Liver (tissue), 8 donors: ENCODE measurements at regions not wholly inside any gene's neighbourhood (a gene's known extent, or its start where the extent isn't known, plus 50 kb on each side); places are given as distances from the start of the nearest gene placed in this dataset.

Experiments
- DNase-seq: peaks from one replicate; pipeline ENCODE4 v3.0.0-alpha.2; 2017; ENCODE audit warnings: low spot score
- H3K27ac ChIP-seq, 2 donors: one replicate each; pipeline ENCODE4 v1.7.0; 2013; ENCODE audit warnings: inconsistent platforms in 2 of 2, low read length in 2 of 2, control low read depth in 1 of 2, low read depth in 1 of 2, mild to moderate bottlenecking in 1 of 2
- H3K27me3 ChIP-seq, 4 donors: one replicate each; pipeline versions ENCODE4 v1.6.1 to v1.7.0; 2013; ENCODE audit warnings: low read length in 3 of 4, inconsistent platforms in 1 of 4, mild to moderate bottlenecking in 1 of 4, moderate library complexity in 1 of 4; ENCODE audit not compliant: control insufficient read depth in 4 of 4, insufficient read depth in 4 of 4
- H3K36me3 ChIP-seq, 4 donors: one replicate each; pipeline versions ENCODE4 v1.6.1 to v1.7.0; 2013; ENCODE audit warnings: low read length in 3 of 4, mild to moderate bottlenecking in 3 of 4, low read depth in 1 of 4, moderate library complexity in 1 of 4; ENCODE audit not compliant: control insufficient read depth in 4 of 4, insufficient read depth in 3 of 4
- H3K4me1 ChIP-seq, 4 donors: one replicate each; pipeline versions ENCODE4 v1.6.1 to v1.7.0; 2013; ENCODE audit warnings: low read length in 3 of 4, mild to moderate bottlenecking in 3 of 4, moderate library complexity in 1 of 4; ENCODE audit not compliant: control insufficient read depth in 4 of 4, insufficient read depth in 4 of 4
- H3K4me3 ChIP-seq, 3 donors: one replicate each; pipeline versions ENCODE4 v1.6.1 to v1.7.0; 2013; ENCODE audit warnings: low read length in 3 of 3, control low read depth in 1 of 3, low read depth in 1 of 3, mild to moderate bottlenecking in 1 of 3
- H3K9ac ChIP-seq, 2 donors: one replicate each; pipeline ENCODE4 v1.7.0; 2013; ENCODE audit warnings: low read length in 2 of 2, mild to moderate bottlenecking in 2 of 2, moderate library complexity in 2 of 2, control low read depth in 1 of 2, low read depth in 1 of 2
- H3K9me3 ChIP-seq, 4 donors: one replicate each; pipeline versions ENCODE4 v1.6.1 to v1.7.0; 2013; ENCODE audit warnings: low read length in 3 of 4; ENCODE audit not compliant: control insufficient read depth in 4 of 4
- ATF3 ChIP-seq: IDR thresholded peaks from 2 replicates; pipeline ENCODE4 v1.6.1; 2016; ENCODE audit warnings: antibody characterized with exemption
- FOXA1 ChIP-seq: IDR thresholded peaks from 2 replicates; pipeline ENCODE4 v1.6.1; 2016; ENCODE audit warnings: antibody characterized with exemption
- FOXA2 ChIP-seq: IDR thresholded peaks from 2 replicates; pipeline ENCODE4 v1.6.1; 2016; ENCODE audit warnings: antibody characterized with exemption
- HNF4A ChIP-seq, 2 donors: conservative IDR thresholded peaks; 2 replicates each; pipeline ENCODE4 v1.6.1; 2016; ENCODE audit warnings: antibody characterized with exemption in 2 of 2, mild to moderate bottlenecking in 2 of 2
- JUND ChIP-seq, 2 donors: IDR thresholded peaks; 2 replicates each; pipeline ENCODE4 v1.6.1; 2016; ENCODE audit warnings: antibody characterized with exemption in 2 of 2
- NR2F2 ChIP-seq: IDR thresholded peaks from 2 replicates; pipeline ENCODE4 v1.6.1; 2016; ENCODE audit warnings: antibody characterized with exemption
- RAD21 ChIP-seq, 2 donors: IDR thresholded peaks; 2 replicates each; pipeline ENCODE4 v1.6.1; 2016; ENCODE audit warnings: antibody characterized with exemption in 2 of 2, mild to moderate bottlenecking in 2 of 2
- REST ChIP-seq: IDR thresholded peaks from 2 replicates; pipeline ENCODE4 v1.6.1; 2016; ENCODE audit warnings: antibody characterized with exemption, mild to moderate bottlenecking
- RXRA ChIP-seq, 2 donors: IDR thresholded peaks; 2 replicates each; pipeline ENCODE4 v1.6.1; 2017 to 2018; ENCODE audit warnings: antibody characterized with exemption in 2 of 2, mild to moderate bottlenecking in 1 of 2
- SP1 ChIP-seq: IDR thresholded peaks from 2 replicates; pipeline ENCODE4 v1.6.1; 2018; ENCODE audit warnings: antibody characterized with exemption, mild to moderate bottlenecking
- TAF1 ChIP-seq: conservative IDR thresholded peaks from 2 replicates; pipeline ENCODE4 v1.6.1; 2016; ENCODE audit warnings: antibody characterized with exemption, mild to moderate bottlenecking
- YY1 ChIP-seq: IDR thresholded peaks from 2 replicates; pipeline ENCODE4 v1.6.1; 2016; ENCODE audit warnings: antibody characterized with exemption, mild to moderate bottlenecking
- WGBS: extraction: QIAGEN DNeasy Blood & Tissue Kit; methylation state at CpG from one replicate; pipeline ENCODE4 v1.1.7; 2013; 5-methylcytosine and 5-hydroxymethylcytosine counted together
- TF ChIP-seq, protein P1 (sequence below): IDR thresholded peaks from 2 replicates; pipeline ENCODE4 v1.6.1; 2016; ENCODE audit warnings: antibody characterized with exemption
- TF ChIP-seq, protein P2 (sequence below): fragments of 150-350 bp; IDR thresholded peaks from 2 replicates; pipeline ENCODE4 v1.5.1; 2017; ENCODE audit warnings: improper control_type of control experiment, low read depth, low read length; ENCODE audit not compliant: missing input control
- TF ChIP-seq, protein P3 (sequence below): IDR thresholded peaks from 2 replicates; pipeline ENCODE4 v1.6.1; 2016; ENCODE audit warnings: antibody characterized with exemption
- donor health status: healthy.
- donor health status: healthy.
- donor health status: healthy.
- donor health status: healthy.
- donor health status: healthy.

- Histone ChIP-seq H3K27me3 (no peaks in the 10 kb centered on the region), H3K4me1 (no peaks in the 10 kb centered on the region), H3K27ac (no peak overlapping the region), H3K9ac (no peak overlapping the region), H3K9me3 (no peaks in the 10 kb centered on the region), H3K4me3 (no peak overlapping the region), H3K36me3 (no peaks in the 10 kb centered on the region)
- WGBS, result 97% methylated on average over 3 of the region's 3 CpGs
- DNase-seq, result no peak
- TF ChIP-seq JUND (IDR thresholded peaks at IDR 0.05) (no peak), TAF1 (no peak), FOXA1 (no peak), YY1 (no peak), HNF4A (conservative IDR thresholded peaks at IDR 0.05) (no peak), SP1 (no peak), ATF3 (no peak), NR2F2 (no peak), FOXA2 (no peak), RXRA (IDR thresholded peaks at IDR 0.05) (no peak), REST (no peak), RAD21 (IDR thresholded peaks at IDR 0.05) (no peak)
- TF ChIP-seq, protein P1, sequence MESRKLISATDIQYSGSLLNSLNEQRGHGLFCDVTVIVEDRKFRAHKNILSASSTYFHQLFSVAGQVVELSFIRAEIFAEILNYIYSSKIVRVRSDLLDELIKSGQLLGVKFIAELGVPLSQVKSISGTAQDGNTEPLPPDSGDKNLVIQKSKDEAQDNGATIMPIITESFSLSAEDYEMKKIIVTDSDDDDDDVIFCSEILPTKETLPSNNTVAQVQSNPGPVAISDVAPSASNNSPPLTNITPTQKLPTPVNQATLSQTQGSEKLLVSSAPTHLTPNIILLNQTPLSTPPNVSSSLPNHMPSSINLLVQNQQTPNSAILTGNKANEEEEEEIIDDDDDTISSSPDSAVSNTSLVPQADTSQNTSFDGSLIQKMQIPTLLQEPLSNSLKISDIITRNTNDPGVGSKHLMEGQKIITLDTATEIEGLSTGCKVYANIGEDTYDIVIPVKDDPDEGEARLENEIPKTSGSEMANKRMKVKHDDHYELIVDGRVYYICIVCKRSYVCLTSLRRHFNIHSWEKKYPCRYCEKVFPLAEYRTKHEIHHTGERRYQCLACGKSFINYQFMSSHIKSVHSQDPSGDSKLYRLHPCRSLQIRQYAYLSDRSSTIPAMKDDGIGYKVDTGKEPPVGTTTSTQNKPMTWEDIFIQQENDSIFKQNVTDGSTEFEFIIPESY, result no peak
- TF ChIP-seq, protein P2, sequence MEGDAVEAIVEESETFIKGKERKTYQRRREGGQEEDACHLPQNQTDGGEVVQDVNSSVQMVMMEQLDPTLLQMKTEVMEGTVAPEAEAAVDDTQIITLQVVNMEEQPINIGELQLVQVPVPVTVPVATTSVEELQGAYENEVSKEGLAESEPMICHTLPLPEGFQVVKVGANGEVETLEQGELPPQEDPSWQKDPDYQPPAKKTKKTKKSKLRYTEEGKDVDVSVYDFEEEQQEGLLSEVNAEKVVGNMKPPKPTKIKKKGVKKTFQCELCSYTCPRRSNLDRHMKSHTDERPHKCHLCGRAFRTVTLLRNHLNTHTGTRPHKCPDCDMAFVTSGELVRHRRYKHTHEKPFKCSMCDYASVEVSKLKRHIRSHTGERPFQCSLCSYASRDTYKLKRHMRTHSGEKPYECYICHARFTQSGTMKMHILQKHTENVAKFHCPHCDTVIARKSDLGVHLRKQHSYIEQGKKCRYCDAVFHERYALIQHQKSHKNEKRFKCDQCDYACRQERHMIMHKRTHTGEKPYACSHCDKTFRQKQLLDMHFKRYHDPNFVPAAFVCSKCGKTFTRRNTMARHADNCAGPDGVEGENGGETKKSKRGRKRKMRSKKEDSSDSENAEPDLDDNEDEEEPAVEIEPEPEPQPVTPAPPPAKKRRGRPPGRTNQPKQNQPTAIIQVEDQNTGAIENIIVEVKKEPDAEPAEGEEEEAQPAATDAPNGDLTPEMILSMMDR, result no peak
- TF ChIP-seq, protein P3, sequence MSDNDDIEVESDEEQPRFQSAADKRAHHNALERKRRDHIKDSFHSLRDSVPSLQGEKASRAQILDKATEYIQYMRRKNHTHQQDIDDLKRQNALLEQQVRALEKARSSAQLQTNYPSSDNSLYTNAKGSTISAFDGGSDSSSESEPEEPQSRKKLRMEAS, result no peak
Observed at GRCh38 chr9:82670000-82670399, 392.9 kb downstream of the RASEF start.

- no peak overlapping the region for H3K4me3 ChIP-seq
- DNase-seq, result no peak
- H3K4me1 ChIP-seq, result no peaks in the 10 kb centered on the region
- WGBS, result 81% methylated on average over 1 of the region's 1 CpG
- no peaks in the 10 kb centered on the region for H3K9me3 ChIP-seq
- no peak overlapping the region for H3K9ac ChIP-seq
- no peaks in the 10 kb centered on the region for H3K36me3 ChIP-seq
- H3K27ac ChIP-seq, result no peak overlapping the region
- TF ChIP-seq SP1, result no peak
- no peak for TF ChIP-seq JUND (IDR thresholded peaks at IDR 0.05)
- no peak for TF ChIP-seq RAD21 (IDR thresholded peaks at IDR 0.05)
- TF ChIP-seq, protein P1, result no peak
- TF ChIP-seq TAF1, result no peak
- TF ChIP-seq RXRA (IDR thresholded peaks at IDR 0.05), result no peak
- H3K27me3 ChIP-seq, result no peaks in the 10 kb centered on the region
Observed at GRCh38 chr9:82670726-82671125, 392.2 kb downstream of the RASEF start.
